IMR-90 (cell line): ENCODE measurements at regions not wholly inside any gene's neighbourhood (a gene's known extent, or its start where the extent isn't known, plus 50 kb on each side); places are given as distances from the start of the nearest gene placed in this dataset.

Experiments
- CEBPB ChIP-seq: IDR thresholded peaks from 2 replicates; pipeline ENCODE4 v1.6.1; 2012; ENCODE audit warnings: low read depth, low read length, improper control_type of control experiment
- CTCF ChIP-seq: conservative IDR thresholded peaks from 2 replicates; pipeline ENCODE4 v1.5.1; 2012; ENCODE audit warnings: mild to moderate bottlenecking, low read depth, low read length, improper control_type of control experiment
- FOS ChIP-seq: fragments of 150-350 bp; IDR thresholded peaks from 2 replicates; pipeline ENCODE4 v1.6.1; 2016; ENCODE audit warnings: low read depth, low read length
- NFE2L2 ChIP-seq: fragments of 150-350 bp; IDR thresholded peaks from 2 replicates; pipeline ENCODE4 v1.6.1; 2016; ENCODE audit warnings: low read depth, mild to moderate bottlenecking, low read length
- POLR2A ChIP-seq: IDR thresholded peaks from 2 replicates; pipeline ENCODE4 v1.6.1; 2012; ENCODE audit warnings: mild to moderate bottlenecking, low read depth, low read length
- RAD21 ChIP-seq: IDR thresholded peaks from 2 replicates; pipeline ENCODE4 v1.6.1; 2012; ENCODE audit warnings: low read length, improper control_type of control experiment
- RCOR1 ChIP-seq: IDR thresholded peaks from 2 replicates; pipeline ENCODE4 v1.6.1; 2012; ENCODE audit warnings: mild to moderate bottlenecking, low read length, improper control_type of control experiment; ENCODE audit not compliant: insufficient replicate concordance
- SMC3 ChIP-seq: fragments of 150-350 bp; IDR thresholded peaks from 2 replicates; pipeline ENCODE4 v1.6.1; 2016; ENCODE audit warnings: low read depth, mild to moderate bottlenecking, antibody characterized with exemption, low read length, moderate library complexity

GRCh38 chr1:98515744-98516143, 145.8 kb upstream of the SNX7 start:
- no peak for TF ChIP-seq CTCF
- no peak for TF ChIP-seq FOS
- no peak for TF ChIP-seq POLR2A
- no peak for TF ChIP-seq CEBPB
- TF ChIP-seq RAD21: no peak
- no peak for TF ChIP-seq RCOR1
- TF ChIP-seq NFE2L2: no peak
- no peak for TF ChIP-seq SMC3
